ENCODE measurements at regions not wholly inside any gene's neighbourhood (a gene's known extent, or its start where the extent isn't known, plus 50 kb on each side); places are given as distances from the start of the nearest gene placed in this dataset.
A peak's percentile ranks its signal among the peaks of the same experiment; 100 is the strongest.

DNA sequence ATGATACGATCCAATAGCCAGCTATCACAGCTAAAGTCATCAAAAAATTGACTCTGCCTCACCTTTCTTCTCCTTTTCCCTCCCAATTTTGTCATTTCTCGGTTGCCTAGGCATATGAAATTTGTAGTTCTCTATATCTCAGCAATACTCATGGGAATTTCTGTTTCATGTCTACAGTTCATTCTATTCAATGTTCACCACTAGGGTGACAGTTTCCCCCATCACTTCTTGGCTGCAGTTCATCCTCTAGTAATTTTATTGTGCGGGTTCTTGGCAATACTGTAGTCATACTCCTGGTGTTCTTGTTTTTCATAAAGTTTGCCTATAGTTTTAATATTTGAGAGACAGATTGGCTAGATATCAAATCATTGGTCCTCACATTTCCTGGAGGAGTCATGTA, 872.2 kb upstream of the ID2 start:
- TF ChIP-seq, protein P1, sequence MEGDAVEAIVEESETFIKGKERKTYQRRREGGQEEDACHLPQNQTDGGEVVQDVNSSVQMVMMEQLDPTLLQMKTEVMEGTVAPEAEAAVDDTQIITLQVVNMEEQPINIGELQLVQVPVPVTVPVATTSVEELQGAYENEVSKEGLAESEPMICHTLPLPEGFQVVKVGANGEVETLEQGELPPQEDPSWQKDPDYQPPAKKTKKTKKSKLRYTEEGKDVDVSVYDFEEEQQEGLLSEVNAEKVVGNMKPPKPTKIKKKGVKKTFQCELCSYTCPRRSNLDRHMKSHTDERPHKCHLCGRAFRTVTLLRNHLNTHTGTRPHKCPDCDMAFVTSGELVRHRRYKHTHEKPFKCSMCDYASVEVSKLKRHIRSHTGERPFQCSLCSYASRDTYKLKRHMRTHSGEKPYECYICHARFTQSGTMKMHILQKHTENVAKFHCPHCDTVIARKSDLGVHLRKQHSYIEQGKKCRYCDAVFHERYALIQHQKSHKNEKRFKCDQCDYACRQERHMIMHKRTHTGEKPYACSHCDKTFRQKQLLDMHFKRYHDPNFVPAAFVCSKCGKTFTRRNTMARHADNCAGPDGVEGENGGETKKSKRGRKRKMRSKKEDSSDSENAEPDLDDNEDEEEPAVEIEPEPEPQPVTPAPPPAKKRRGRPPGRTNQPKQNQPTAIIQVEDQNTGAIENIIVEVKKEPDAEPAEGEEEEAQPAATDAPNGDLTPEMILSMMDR (conservative IDR thresholded peaks at IDR 0.05; ENCODE audit: low read length): peak; percentile 43
- TF ChIP-seq EZH2phosphoT487 (IDR thresholded peaks at IDR 0.05; ENCODE audit: borderline replicate concordance): no peak

All from Loucy (cell line).